GM19463 (cell line): ENCODE measurements at regions not wholly inside any gene's neighbourhood (a gene's known extent, or its start where the extent isn't known, plus 50 kb on each side); places are given as distances from the start of the nearest gene placed in this dataset.

Source experiments
- ATAC-seq: cut with Tn5 transposase; IDR thresholded peaks from one replicate; pipeline ENCODE4 v1.9.1; 2021; ENCODE audit warnings: mild to moderate bottlenecking, moderate library complexity; ENCODE audit not compliant: unreplicated experiment

GRCh38 chr11:95556342-95557163 lies 233.0 kb downstream of the FAM76B start:
- ATAC-seq: peak; percentile 82

GRCh38 chr11:95556011-95556341 lies 233.6 kb downstream of the FAM76B start:
- no peak for ATAC-seq

GRCh38 chr11:95554911-95555310 lies 234.7 kb downstream of the FAM76B start:
- no peak for ATAC-seq

- no peak for ATAC-seq
Measured at GRCh38 chr11:95549301-95549700, 240.3 kb downstream of the FAM76B start.

GRCh38 chr11:95548416-95548815 lies 241.2 kb downstream of the FAM76B start:
- ATAC-seq: no peak

- no peak for ATAC-seq
Measured at GRCh38 chr11:95547976-95548375, 241.6 kb downstream of the FAM76B start.

- ATAC-seq: no peak
Measured at GRCh38 chr11:95547186-95547585, 242.4 kb downstream of the FAM76B start.

- ATAC-seq: no peak
Measured at GRCh38 chr11:95545116-95545875, 244.3 kb downstream of the FAM76B start.

GRCh38 chr11:95544095-95544856 lies 245.3 kb downstream of the FAM76B start:
- no peak for ATAC-seq

- no peak for ATAC-seq
Measured at GRCh38 chr11:95542868-95543551, 246.6 kb downstream of the FAM76B start.

GRCh38 chr11:95541715-95542114 lies 247.9 kb downstream of the FAM76B start:
- ATAC-seq: no peak

- ATAC-seq: no peak
Measured at GRCh38 chr11:95536047-95536690, 253.4 kb downstream of the FAM76B start.

GRCh38 chr11:95534809-95535208 lies 254.8 kb downstream of the FAM76B start:
- ATAC-seq: no peak

GRCh38 chr11:95534226-95534625 lies 255.4 kb downstream of the FAM76B start:
- no peak for ATAC-seq

GRCh38 chr11:95531116-95531515 lies 258.5 kb downstream of the FAM76B start:
- no peak for ATAC-seq

GRCh38 chr11:95524314-95525036 lies 265.1 kb downstream of the FAM76B start:
- no peak for ATAC-seq

GRCh38 chr11:95522874-95523273 lies 266.7 kb downstream of the FAM76B start:
- no peak for ATAC-seq

- no peak for ATAC-seq
Measured at GRCh38 chr11:95521862-95522261, 267.7 kb downstream of the FAM76B start.

- ATAC-seq: no peak
Measured at GRCh38 chr11:95521133-95521542, 268.4 kb downstream of the FAM76B start.
